ENCODE measurements at regions not wholly inside any gene's neighbourhood (a gene's known extent, or its start where the extent isn't known, plus 50 kb on each side); places are given as distances from the start of the nearest gene placed in this dataset.

- TF ChIP-seq POLR2AphosphoS5 (IDR thresholded peaks at IDR 0.05) (no peak), RAD21 (conservative IDR thresholded peaks at IDR 0.05) (no peak)
Observed at GRCh38 chr11:127902382-127902781, 685.0 kb downstream of the ETS1 start.
